GM12878 (cell line): ENCODE measurements at regions not wholly inside any gene's neighbourhood (a gene's known extent, or its start where the extent isn't known, plus 50 kb on each side); places are given as distances from the start of the nearest gene placed in this dataset.
A peak's percentile ranks its signal among the peaks of the same experiment; 100 is the strongest.

ENCODE experiments used
- ATAC-seq: fragments of 200-7000 bp; cut with Tn5 transposase; 3 replicates; pipeline ENCODE4 v1.9.1; 2020; ENCODE audit warnings: mild to moderate bottlenecking, moderate library complexity
- BruUV-seq: library from RNA; stranded (reverse); fragments of 400-500 nt; replicated peaks from 2 replicates; lab custom pipeline; 2021; lab: Mats Ljungman, UMichigan
- CTCF ChIA-PET: fragments of 300-600 bp; sonication (Branson Sonifier 250); formaldehyde crosslinking; extraction: SDS; loops from one replicate; lab custom pipeline; 2021; ENCODE audit warnings: inconsistent platforms; lab: Yijun Ruan, JAX
- POLR2A ChIA-PET: fragments of 350-600 bp; formaldehyde crosslinking; extraction: SDS; loops from one replicate; lab custom pipeline; 2021; ENCODE audit warnings: inconsistent platforms; lab: Charles Lee
- RAD21 ChIA-PET: fragments of 300-600 bp; sonication (Branson Sonifier 250); formaldehyde crosslinking; loops from one replicate; lab custom pipeline; 2023; ENCODE audit warnings: antibody characterized with exemption; ENCODE audit not compliant: unreplicated experiment; lab: Charles Lee
- SMC1A ChIA-PET: fragments of 300-600 bp; sonication (Branson Sonifier 250); formaldehyde crosslinking; loops from one replicate; lab custom pipeline; 2023; ENCODE audit not compliant: unreplicated experiment, uncharacterized antibody; lab: Charles Lee
- DNase-seq: peaks from one replicate; pipeline ENCODE4 v3.0.0-alpha.2; 2011; ENCODE audit warnings: low read depth, low spot score
- FAIRE-seq: peaks from 3 replicates; lab custom pipeline; 2011; peaks lifted over from hg19 to GRCh38; lab: Jason Lieb, UNC
- H2AFZ ChIP-seq: 2 replicates; pipeline ENCODE4 v1.6.0; 2011; ENCODE audit warnings: low read depth, low read length, control low read depth; ENCODE audit not compliant: control insufficient read depth
- H3K27ac ChIP-seq: 2 replicates; pipeline ENCODE4 v1.5.1; 2011; ENCODE audit warnings: control low read depth; ENCODE audit not compliant: control insufficient read depth, insufficient read depth
- H3K27me3 ChIP-seq, 2 experiments: replicated peaks in 1 of 2; 2 replicates each; pipeline versions ENCODE4 v1.6.0 to v1.6.1; 2011; ENCODE audit warnings: low read length in 1 of 2; ENCODE audit not compliant: control insufficient read depth in 2 of 2, insufficient read depth in 2 of 2
- H3K36me3 ChIP-seq, 2 experiments: 2 replicates each; pipeline ENCODE4 v1.5.1; 2011; ENCODE audit warnings: low read length in 1 of 2; ENCODE audit not compliant: control insufficient read depth in 2 of 2, insufficient read depth in 2 of 2
- H3K4me1 ChIP-seq: 2 replicates; pipeline ENCODE4 v1.6.1; 2011; ENCODE audit warnings: mild to moderate bottlenecking, low read length, moderate library complexity, mixed read lengths; ENCODE audit not compliant: control insufficient read depth, insufficient read depth
- H3K4me2 ChIP-seq: 2 replicates; pipeline ENCODE4 v1.6.0; 2011; ENCODE audit warnings: control low read depth; ENCODE audit not compliant: control insufficient read depth, insufficient read depth
- H3K4me3 ChIP-seq: fragments of 200-600 bp; sonication (generic); 2 replicates; pipeline ENCODE4 v1.5.1; 2016
- H3K79me2 ChIP-seq: 2 replicates; pipeline ENCODE4 v1.6.0; 2011; ENCODE audit warnings: low read length; ENCODE audit not compliant: control insufficient read depth, insufficient read depth
- H3K9ac ChIP-seq: 2 replicates; pipeline ENCODE4 v1.8.0; 2011; ENCODE audit warnings: low read length, control low read depth, mixed read lengths; ENCODE audit not compliant: control insufficient read depth, insufficient read depth
- H3K9me3 ChIP-seq: replicated peaks from 3 replicates; pipeline ENCODE4 v1.5.1; 2011; ENCODE audit warnings: mild to moderate bottlenecking, low read length; ENCODE audit not compliant: control insufficient read depth, insufficient read depth
- H4K20me1 ChIP-seq: 2 replicates; pipeline ENCODE4 v1.6.0; 2011; ENCODE audit not compliant: control insufficient read depth, insufficient read depth
- RFX5 ChIP-seq: IDR thresholded peaks from 2 replicates; pipeline ENCODE4 v1.6.1; 2011; ENCODE audit warnings: low read depth, low read length, improper control_type of control experiment
- SRF ChIP-seq, 2 experiments: IDR thresholded peaks; 2 replicates each; pipeline ENCODE4 v1.6.1; 2011; ENCODE audit warnings: low read depth in 2 of 2, low read length in 2 of 2, mild to moderate bottlenecking in 1 of 2, moderate library complexity in 1 of 2
- YBX1 ChIP-seq: fragments of 450-650 bp; IDR thresholded peaks from 2 replicates; pipeline ENCODE4 v1.6.1; 2016; ENCODE audit warnings: antibody characterized with exemption
- WGBS: methylation state at CpG from one replicate; pipeline ENCODE4 v1.1.6; 2016; ENCODE audit warnings: low lambda C conversion rate; ENCODE audit not compliant: insufficient replicate concordance, insufficient coverage; ENCODE audit errors: missing lambda C conversion rate; 5-methylcytosine and 5-hydroxymethylcytosine counted together
- in situ Hi-C: fragments of 300-500 bp; cut with MboI; formaldehyde crosslinking; loops from 9 replicates; pipeline ENCODE4 v1.14.3; 2018; ENCODE audit warnings: mixed read lengths
- intact Hi-C: fragments of 100-400 bp; cut with micrococcal nuclease; formaldehyde crosslinking; loops from one replicate; pipeline ENCODE4 v1.14.2; 2022; ENCODE audit not compliant: unreplicated experiment
- TF ChIP-seq, protein P1 (sequence below): IDR thresholded peaks from 2 replicates; pipeline ENCODE4 v1.6.1; 2012; ENCODE audit warnings: low read depth, low read length, improper control_type of control experiment
- TF ChIP-seq, protein P2 (sequence below): fragments of 450-650 bp; formaldehyde crosslinking; IDR thresholded peaks from 2 replicates; pipeline ENCODE4 v1.4.0; 2020; ENCODE audit warnings: mild to moderate bottlenecking, moderate library complexity
- TF ChIP-seq, protein P3 (sequence below): fragments of 450-650 bp; IDR thresholded peaks from 2 replicates; pipeline ENCODE4 v1.6.1; 2017; ENCODE audit warnings: mild to moderate bottlenecking, moderate library complexity
- TF ChIP-seq, protein P4 (sequence below): fragments of 450-650 bp; IDR thresholded peaks from 2 replicates; pipeline ENCODE4 v1.6.1; 2014; ENCODE audit warnings: mild to moderate bottlenecking
- TF ChIP-seq, protein P5 (sequence below): fragments of 150-350 bp; IDR thresholded peaks from 2 replicates; pipeline ENCODE4 v1.6.1; 2014; ENCODE audit warnings: mild to moderate bottlenecking, low read depth, low read length

DNA sequence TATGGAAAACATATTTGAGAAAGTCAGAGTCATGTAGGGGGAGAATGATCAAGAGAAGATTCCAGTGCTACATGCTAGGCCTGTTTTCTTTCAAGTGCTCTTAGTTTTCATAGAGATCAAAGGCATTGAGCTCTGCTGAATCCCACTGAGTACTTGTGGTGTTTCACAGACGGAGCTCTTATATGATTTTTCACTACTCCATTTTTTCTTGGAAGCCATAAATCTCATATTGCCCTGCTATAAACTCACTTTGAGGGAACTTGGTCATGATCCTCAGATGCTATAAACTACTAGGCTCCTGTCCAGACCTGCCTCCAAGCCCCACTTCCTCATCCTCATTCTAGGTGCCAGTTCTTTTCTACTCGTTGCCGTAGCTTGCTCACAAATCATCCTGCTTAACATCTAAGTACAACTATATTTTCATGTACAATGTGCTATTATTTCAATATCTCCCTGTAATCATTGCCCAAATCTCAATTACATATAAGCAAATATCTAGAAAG lies 180.8 kb upstream of the CCDC179 start:
- in situ Hi-C loops (no loop called here), intact Hi-C loops (no loop called here)
- no peak overlapping the region for H2AFZ ChIP-seq
- ChIA-PET CTCF (interaction anchor here (0.9 to 1.3 kb wide), 5 partner anchors 13 to 165 kb away, joined by 3 to 4 read pairs (median 3); no protein-coding TSS in a partner anchor), SMC1A (interaction anchor here (0.9 to 2.0 kb wide), 5 partner anchors 12 to 72 kb away, joined by 3 to 8 read pairs (median 6); no protein-coding TSS in a partner anchor), RAD21 (interaction anchor here (0.8 to 1.9 kb wide), 3 partner anchors 14 to 73 kb away, joined by 3 to 5 read pairs (median 3); no protein-coding TSS in a partner anchor), POLR2A (no interaction called here)
- no peaks in the 10 kb centered on the region for H4K20me1 ChIP-seq
- no peaks in the 10 kb centered on the region for H3K27me3 ChIP-seq
- no peaks in the 10 kb centered on the region for H3K36me3 ChIP-seq
- 11% methylated on average over 3 of the region's 3 CpGs for WGBS
- ATAC-seq (no peak), FAIRE-seq (peak; percentile 41), DNase-seq (no peak)
- no TSS peak for BruUV-seq
- no peaks in the 10 kb centered on the region for H3K79me2 ChIP-seq
- H3K9me3 ChIP-seq, result no peaks in the 10 kb centered on the region
- H3K4me2 ChIP-seq, result no peak overlapping the region
- no peak overlapping the region for H3K4me3 ChIP-seq
- H3K4me1 ChIP-seq, result no peaks in the 10 kb centered on the region
- no peak overlapping the region for H3K9ac ChIP-seq
- no peak overlapping the region for H3K27ac ChIP-seq
- TF ChIP-seq, protein P1, sequence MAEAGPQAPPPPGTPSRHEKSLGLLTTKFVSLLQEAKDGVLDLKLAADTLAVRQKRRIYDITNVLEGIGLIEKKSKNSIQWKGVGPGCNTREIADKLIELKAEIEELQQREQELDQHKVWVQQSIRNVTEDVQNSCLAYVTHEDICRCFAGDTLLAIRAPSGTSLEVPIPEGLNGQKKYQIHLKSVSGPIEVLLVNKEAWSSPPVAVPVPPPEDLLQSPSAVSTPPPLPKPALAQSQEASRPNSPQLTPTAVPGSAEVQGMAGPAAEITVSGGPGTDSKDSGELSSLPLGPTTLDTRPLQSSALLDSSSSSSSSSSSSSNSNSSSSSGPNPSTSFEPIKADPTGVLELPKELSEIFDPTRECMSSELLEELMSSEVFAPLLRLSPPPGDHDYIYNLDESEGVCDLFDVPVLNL, result no peak
- TF ChIP-seq, protein P2, sequence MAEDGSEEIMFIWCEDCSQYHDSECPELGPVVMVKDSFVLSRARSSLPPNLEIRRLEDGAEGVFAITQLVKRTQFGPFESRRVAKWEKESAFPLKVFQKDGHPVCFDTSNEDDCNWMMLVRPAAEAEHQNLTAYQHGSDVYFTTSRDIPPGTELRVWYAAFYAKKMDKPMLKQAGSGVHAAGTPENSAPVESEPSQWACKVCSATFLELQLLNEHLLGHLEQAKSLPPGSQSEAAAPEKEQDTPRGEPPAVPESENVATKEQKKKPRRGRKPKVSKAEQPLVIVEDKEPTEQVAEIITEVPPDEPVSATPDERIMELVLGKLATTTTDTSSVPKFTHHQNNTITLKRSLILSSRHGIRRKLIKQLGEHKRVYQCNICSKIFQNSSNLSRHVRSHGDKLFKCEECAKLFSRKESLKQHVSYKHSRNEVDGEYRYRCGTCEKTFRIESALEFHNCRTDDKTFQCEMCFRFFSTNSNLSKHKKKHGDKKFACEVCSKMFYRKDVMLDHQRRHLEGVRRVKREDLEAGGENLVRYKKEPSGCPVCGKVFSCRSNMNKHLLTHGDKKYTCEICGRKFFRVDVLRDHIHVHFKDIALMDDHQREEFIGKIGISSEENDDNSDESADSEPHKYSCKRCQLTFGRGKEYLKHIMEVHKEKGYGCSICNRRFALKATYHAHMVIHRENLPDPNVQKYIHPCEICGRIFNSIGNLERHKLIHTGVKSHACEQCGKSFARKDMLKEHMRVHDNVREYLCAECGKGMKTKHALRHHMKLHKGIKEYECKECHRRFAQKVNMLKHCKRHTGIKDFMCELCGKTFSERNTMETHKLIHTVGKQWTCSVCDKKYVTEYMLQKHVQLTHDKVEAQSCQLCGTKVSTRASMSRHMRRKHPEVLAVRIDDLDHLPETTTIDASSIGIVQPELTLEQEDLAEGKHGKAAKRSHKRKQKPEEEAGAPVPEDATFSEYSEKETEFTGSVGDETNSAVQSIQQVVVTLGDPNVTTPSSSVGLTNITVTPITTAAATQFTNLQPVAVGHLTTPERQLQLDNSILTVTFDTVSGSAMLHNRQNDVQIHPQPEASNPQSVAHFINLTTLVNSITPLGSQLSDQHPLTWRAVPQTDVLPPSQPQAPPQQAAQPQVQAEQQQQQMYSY (CRISPR knock-in tag), result no peak
- TF ChIP-seq, protein P3, sequence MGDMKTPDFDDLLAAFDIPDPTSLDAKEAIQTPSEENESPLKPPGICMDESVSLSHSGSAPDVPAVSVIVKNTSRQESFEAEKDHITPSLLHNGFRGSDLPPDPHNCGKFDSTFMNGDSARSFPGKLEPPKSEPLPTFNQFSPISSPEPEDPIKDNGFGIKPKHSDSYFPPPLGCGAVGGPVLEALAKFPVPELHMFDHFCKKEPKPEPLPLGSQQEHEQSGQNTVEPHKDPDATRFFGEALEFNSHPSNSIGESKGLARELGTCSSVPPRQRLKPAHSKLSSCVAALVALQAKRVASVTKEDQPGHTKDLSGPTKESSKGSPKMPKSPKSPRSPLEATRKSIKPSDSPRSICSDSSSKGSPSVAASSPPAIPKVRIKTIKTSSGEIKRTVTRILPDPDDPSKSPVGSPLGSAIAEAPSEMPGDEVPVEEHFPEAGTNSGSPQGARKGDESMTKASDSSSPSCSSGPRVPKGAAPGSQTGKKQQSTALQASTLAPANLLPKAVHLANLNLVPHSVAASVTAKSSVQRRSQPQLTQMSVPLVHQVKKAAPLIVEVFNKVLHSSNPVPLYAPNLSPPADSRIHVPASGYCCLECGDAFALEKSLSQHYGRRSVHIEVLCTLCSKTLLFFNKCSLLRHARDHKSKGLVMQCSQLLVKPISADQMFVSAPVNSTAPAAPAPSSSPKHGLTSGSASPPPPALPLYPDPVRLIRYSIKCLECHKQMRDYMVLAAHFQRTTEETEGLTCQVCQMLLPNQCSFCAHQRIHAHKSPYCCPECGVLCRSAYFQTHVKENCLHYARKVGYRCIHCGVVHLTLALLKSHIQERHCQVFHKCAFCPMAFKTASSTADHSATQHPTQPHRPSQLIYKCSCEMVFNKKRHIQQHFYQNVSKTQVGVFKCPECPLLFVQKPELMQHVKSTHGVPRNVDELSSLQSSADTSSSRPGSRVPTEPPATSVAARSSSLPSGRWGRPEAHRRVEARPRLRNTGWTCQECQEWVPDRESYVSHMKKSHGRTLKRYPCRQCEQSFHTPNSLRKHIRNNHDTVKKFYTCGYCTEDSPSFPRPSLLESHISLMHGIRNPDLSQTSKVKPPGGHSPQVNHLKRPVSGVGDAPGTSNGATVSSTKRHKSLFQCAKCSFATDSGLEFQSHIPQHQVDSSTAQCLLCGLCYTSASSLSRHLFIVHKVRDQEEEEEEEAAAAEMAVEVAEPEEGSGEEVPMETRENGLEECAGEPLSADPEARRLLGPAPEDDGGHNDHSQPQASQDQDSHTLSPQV, result no peak
- TF ChIP-seq, protein P4, sequence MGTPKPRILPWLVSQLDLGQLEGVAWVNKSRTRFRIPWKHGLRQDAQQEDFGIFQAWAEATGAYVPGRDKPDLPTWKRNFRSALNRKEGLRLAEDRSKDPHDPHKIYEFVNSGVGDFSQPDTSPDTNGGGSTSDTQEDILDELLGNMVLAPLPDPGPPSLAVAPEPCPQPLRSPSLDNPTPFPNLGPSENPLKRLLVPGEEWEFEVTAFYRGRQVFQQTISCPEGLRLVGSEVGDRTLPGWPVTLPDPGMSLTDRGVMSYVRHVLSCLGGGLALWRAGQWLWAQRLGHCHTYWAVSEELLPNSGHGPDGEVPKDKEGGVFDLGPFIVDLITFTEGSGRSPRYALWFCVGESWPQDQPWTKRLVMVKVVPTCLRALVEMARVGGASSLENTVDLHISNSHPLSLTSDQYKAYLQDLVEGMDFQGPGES, result no peak
- no peak for TF ChIP-seq SRF (IDR thresholded peaks at IDR 0.05; ENCODE audit: low read depth in 2 of 2, low read length in 2 of 2)
- no peak for TF ChIP-seq YBX1
- TF ChIP-seq RFX5, result no peak
- TF ChIP-seq, protein P5, sequence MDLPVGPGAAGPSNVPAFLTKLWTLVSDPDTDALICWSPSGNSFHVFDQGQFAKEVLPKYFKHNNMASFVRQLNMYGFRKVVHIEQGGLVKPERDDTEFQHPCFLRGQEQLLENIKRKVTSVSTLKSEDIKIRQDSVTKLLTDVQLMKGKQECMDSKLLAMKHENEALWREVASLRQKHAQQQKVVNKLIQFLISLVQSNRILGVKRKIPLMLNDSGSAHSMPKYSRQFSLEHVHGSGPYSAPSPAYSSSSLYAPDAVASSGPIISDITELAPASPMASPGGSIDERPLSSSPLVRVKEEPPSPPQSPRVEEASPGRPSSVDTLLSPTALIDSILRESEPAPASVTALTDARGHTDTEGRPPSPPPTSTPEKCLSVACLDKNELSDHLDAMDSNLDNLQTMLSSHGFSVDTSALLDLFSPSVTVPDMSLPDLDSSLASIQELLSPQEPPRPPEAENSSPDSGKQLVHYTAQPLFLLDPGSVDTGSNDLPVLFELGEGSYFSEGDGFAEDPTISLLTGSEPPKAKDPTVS, result no peak
